ENCODE measurements at regions not wholly inside any gene's neighbourhood (a gene's known extent, or its start where the extent isn't known, plus 50 kb on each side); places are given as distances from the start of the nearest gene placed in this dataset.

DNA sequence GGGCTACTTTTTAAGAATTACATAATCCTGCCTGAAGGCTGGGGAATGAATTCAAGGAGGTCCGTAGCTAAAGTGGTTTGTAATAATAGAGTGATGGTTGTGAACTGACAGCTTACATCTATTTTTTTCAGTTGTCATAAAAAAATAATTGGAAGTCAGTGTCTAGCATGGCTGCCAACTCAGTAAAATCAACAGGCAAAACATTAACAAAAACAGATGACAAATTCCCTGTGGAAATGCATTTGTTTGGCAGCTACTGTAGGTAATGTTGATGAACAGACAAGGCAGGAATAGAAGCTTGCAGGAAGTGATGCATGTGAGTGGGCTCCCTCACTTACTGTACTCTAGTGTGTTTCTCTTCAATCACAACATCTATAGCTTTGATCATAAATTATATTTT, 766.0 kb upstream of the POT1 start:
- no peak overlapping the region for H3K4me3 ChIP-seq (ENCODE audit: low read depth, low read length)
- no peak for DNase-seq (ENCODE audit: low read depth)
- TF ChIP-seq, protein P1, sequence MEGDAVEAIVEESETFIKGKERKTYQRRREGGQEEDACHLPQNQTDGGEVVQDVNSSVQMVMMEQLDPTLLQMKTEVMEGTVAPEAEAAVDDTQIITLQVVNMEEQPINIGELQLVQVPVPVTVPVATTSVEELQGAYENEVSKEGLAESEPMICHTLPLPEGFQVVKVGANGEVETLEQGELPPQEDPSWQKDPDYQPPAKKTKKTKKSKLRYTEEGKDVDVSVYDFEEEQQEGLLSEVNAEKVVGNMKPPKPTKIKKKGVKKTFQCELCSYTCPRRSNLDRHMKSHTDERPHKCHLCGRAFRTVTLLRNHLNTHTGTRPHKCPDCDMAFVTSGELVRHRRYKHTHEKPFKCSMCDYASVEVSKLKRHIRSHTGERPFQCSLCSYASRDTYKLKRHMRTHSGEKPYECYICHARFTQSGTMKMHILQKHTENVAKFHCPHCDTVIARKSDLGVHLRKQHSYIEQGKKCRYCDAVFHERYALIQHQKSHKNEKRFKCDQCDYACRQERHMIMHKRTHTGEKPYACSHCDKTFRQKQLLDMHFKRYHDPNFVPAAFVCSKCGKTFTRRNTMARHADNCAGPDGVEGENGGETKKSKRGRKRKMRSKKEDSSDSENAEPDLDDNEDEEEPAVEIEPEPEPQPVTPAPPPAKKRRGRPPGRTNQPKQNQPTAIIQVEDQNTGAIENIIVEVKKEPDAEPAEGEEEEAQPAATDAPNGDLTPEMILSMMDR (conservative IDR thresholded peaks at IDR 0.05; ENCODE audit: low read depth, low read length) = no peak

DNA sequence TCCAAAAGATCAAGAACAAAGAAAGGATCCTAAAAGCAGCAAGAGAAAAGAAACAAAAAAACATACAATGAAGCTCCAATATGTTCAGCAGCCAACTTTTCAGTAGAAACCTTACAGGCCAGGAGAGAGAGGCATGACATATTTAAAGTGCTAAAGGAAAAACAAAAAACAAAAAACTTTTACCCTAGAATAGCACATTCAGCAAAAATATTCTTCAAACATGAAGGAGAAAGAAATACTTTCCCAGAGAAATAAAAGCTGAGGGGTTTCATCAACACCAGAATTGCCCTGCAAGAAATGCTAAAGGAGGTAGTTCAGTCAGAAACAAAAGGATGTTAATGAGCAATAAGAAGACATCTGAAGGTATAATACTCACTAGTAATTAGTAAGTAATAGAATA, 753.5 kb upstream of the POT1 start:
- TF ChIP-seq, protein P1 (conservative IDR thresholded peaks at IDR 0.05; ENCODE audit: low read depth, low read length) = no peak
- DNase-seq (ENCODE audit: low read depth) = no peak
- no peak overlapping the region for H3K4me3 ChIP-seq (ENCODE audit: low read depth, low read length)

DNA sequence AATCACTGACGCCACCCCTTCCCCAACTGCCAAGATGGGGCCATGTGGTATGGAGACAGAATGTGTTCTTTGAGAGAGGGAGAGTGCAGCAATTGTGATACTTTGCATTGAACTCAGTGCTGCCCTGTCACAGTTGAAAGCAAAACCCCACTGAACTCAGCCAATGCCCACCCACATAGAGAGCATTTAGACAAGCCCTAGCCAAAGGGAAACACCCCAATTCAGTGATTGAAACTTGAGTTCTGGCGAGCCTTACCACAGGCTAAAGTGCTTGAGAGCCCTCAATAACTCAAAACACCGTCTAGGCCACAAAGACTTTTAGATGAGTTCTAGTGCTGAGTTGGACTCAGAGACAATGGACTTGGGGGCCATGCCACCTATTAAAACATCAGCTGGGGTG, 751.9 kb upstream of the POT1 start:
- TF ChIP-seq, protein P1 (conservative IDR thresholded peaks at IDR 0.05; ENCODE audit: low read depth, low read length) = no peak
- H3K4me3 ChIP-seq (ENCODE audit: low read depth, low read length) = no peak overlapping the region
- DNase-seq (ENCODE audit: low read depth) = no peak

DNA sequence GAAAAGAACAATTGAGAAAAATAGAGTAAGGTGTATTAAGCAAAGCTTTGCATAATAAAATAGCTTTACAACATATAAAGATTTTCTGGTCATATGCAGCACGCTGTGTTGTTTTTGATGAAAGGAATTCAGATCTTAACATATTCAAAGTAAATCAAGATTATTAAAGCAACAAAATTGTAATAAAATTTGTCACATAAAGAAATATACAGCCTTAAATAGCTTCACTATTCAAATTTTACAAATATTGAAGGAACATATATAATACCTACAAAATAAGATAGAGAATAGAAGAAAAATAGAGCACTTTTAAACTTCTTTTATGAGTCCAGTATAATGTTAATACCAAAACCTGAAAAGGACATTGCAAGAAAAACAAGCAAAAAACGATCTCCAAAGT, 749.1 kb upstream of the POT1 start:
- H3K4me3 ChIP-seq (ENCODE audit: low read depth, low read length) = no peak overlapping the region
- no peak for DNase-seq (ENCODE audit: low read depth)
- TF ChIP-seq, protein P1 (conservative IDR thresholded peaks at IDR 0.05; ENCODE audit: low read depth, low read length) = no peak

DNA sequence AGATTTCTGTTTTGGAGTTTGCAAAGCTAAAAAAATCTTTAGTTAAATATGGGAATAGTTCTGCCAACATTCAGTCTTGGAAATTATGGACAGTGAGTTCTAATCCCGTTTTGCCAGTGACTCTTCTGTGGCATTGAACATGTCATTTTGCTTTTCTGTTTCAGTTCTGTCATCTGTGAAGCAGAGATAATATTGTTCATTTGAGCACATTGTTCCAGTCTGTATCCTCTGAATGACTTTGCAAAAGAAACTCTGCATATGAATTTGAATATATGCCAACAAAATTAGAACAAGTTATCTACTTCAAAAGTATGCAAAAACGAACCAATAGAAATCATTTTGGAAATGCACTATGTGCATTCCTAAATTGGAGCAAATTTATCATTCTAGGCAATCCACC, 746.0 kb upstream of the POT1 start:
- TF ChIP-seq, protein P1 (conservative IDR thresholded peaks at IDR 0.05; ENCODE audit: low read depth, low read length) = no peak
- no peak for DNase-seq (ENCODE audit: low read depth)

DNA sequence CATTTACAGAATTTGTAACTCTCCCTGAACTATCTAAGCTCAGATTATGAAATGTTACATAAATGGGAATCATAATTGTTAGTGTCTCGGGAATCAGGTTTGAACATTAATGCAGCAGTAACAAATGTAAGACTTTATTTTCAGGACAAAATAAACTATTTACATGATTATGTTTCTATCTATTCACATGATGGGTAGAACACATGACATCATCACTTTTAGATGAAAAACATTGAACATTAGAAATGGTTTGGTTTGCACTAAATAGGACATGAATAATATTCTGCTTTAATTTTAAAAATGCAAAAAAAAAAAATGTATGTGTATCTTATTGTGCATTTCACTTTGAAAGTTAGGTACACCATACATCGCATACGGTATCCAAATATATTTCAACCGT, 745.5 kb upstream of the POT1 start:
- DNase-seq (ENCODE audit: low read depth) = no peak
- no peak overlapping the region for H3K4me3 ChIP-seq (ENCODE audit: low read depth, low read length)
- TF ChIP-seq, protein P1 (conservative IDR thresholded peaks at IDR 0.05; ENCODE audit: low read depth, low read length) = no peak

More for the DNA sequence above, 746.0 kb upstream of the POT1 start:
- H3K4me3 ChIP-seq (ENCODE audit: low read depth, low read length) = no peak overlapping the region

DNA sequence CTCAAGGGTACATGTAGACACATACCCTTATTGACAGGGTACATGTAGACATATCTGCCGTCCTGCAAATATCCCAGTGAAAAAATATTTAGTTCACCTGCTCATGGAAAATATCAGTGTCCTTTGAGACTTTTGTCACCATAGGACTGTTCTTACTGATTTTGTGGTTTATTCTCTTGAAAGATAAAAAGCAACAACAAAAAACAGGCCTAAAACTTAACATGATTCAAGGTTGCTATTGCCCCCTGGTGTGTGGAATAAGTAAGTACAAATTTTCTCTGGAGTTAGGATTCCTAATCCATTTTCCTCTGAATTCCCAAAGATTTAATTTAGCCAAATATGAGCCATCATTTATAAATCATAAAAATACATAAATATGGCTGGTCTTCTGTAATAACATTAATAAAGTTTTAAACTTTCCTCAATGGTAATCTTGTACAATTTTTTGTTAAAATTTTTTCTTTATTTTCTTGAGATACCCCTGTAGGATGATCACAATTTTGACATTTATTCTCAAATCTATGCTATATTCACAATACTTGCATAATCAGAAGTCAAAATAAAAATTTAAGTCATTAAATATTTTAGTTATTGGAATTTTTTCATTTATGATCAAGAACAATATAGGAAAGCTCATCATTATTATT, 741.4 kb upstream of the POT1 start:
- peak; percentile 74 for DNase-seq (ENCODE audit: low read depth)
- no peak overlapping the region for H3K4me3 ChIP-seq (ENCODE audit: low read depth, low read length)
- TF ChIP-seq, protein P1 (conservative IDR thresholded peaks at IDR 0.05; ENCODE audit: low read depth, low read length) = peak; percentile 69

Measured in choroid plexus epithelial cell (primary cell).